ENCODE measurements at regions not wholly inside any gene's neighbourhood (a gene's known extent, or its start where the extent isn't known, plus 50 kb on each side); places are given as distances from the start of the nearest gene placed in this dataset.

DNA sequence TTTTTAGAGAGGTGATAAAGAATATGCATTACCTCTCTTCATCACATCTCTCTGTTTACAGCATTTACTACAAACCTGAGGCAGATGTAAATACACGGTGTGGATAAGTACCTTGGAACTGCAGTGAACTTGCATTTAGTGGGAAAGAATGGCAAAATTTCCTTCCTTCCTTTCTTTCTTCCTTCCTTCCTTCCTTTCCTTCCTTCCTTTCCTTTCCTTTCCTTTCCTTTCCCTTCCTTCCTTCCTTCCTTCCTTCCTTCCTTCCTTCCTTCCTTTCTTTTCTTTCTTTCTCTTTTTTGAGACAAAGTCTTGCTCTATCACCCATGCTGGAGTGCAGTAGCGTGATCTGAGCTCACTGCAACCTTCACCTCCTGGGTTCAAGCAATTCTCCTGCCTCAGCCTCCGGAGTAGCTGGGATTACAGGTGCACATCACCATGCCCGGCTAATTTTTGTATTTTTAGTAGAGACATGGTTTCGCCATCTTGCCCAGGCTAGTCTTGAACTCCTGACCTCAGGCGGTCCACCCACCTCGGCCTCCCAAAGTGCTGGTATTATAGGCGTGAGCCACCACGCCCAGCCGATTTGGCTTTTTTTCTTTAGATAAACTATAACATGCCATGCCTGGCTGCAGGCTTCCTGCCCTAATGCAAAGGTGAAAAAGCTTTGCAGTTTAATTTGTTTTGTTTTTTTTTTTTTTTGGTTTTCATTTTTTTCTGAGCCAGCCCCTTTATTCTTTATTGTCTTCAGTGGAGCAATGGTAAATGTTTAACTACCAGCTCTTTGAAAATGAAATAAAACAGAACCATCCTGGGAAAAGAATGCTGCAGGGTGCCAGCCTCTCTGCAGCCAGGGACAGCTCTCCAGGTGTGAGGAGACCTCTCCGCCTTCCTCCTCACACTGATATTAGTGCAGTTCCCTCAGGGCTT lies 64.2 kb upstream of the NEDD9 start:
- TF ChIP-seq, protein P1, sequence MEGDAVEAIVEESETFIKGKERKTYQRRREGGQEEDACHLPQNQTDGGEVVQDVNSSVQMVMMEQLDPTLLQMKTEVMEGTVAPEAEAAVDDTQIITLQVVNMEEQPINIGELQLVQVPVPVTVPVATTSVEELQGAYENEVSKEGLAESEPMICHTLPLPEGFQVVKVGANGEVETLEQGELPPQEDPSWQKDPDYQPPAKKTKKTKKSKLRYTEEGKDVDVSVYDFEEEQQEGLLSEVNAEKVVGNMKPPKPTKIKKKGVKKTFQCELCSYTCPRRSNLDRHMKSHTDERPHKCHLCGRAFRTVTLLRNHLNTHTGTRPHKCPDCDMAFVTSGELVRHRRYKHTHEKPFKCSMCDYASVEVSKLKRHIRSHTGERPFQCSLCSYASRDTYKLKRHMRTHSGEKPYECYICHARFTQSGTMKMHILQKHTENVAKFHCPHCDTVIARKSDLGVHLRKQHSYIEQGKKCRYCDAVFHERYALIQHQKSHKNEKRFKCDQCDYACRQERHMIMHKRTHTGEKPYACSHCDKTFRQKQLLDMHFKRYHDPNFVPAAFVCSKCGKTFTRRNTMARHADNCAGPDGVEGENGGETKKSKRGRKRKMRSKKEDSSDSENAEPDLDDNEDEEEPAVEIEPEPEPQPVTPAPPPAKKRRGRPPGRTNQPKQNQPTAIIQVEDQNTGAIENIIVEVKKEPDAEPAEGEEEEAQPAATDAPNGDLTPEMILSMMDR (IDR thresholded peaks at IDR 0.05): no peak
- no peak for TF ChIP-seq POLR2A (IDR thresholded peaks at IDR 0.05)
- no peak for TF ChIP-seq EP300 (IDR thresholded peaks at IDR 0.05)
- TF ChIP-seq POLR2AphosphoS5 (IDR thresholded peaks at IDR 0.05): no peak
- Histone ChIP-seq H3K4me1 (no peaks in the 10 kb centered on the region), H3K4me3 (no peak overlapping the region), H3K27ac (no peak overlapping the region), H3K27me3 (no peaks in the 10 kb centered on the region), H3K36me3 (no peaks in the 10 kb centered on the region), H3K9me3 (no peaks in the 10 kb centered on the region)
- WGBS: 82% methylated on average over 11 of the region's 11 CpGs
- DNase-seq (ENCODE audit: low spot score in 2 of 2): no peak

DNA sequence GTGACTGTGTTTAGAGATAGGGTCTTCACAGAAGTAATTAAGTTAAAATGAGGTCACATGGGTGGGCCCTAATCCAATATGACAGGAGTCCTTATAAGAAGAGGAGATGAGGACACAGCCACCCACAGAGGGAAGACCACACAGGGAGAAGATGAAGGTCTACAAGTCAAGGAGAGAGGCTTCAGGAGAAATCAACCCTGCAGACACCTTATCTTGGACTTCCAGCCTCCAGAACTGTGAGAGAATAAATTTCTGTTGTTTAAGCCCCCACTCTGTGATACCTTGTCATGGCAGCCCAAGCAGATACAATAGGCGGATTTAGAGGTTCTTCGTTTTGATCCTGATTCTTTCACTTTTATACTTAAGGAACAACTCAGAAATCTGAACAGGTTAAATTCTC lies 63.5 kb upstream of the NEDD9 start:
- no peaks in the 10 kb centered on the region for H3K9me3 ChIP-seq
- no peaks in the 10 kb centered on the region for H3K27me3 ChIP-seq
- TF ChIP-seq POLR2A (IDR thresholded peaks at IDR 0.05): no peak
- no peak for TF ChIP-seq EP300 (IDR thresholded peaks at IDR 0.05)
- TF ChIP-seq, protein P1 (IDR thresholded peaks at IDR 0.05): no peak
- TF ChIP-seq POLR2AphosphoS5 (IDR thresholded peaks at IDR 0.05): no peak
- H3K27ac ChIP-seq: no peak overlapping the region
- 98% methylated on average over 2 of the region's 2 CpGs for WGBS
- H3K36me3 ChIP-seq: no peaks in the 10 kb centered on the region
- DNase-seq (ENCODE audit: low spot score in 2 of 2): no peak
- H3K4me3 ChIP-seq: no peak overlapping the region
- no peaks in the 10 kb centered on the region for H3K4me1 ChIP-seq

DNA sequence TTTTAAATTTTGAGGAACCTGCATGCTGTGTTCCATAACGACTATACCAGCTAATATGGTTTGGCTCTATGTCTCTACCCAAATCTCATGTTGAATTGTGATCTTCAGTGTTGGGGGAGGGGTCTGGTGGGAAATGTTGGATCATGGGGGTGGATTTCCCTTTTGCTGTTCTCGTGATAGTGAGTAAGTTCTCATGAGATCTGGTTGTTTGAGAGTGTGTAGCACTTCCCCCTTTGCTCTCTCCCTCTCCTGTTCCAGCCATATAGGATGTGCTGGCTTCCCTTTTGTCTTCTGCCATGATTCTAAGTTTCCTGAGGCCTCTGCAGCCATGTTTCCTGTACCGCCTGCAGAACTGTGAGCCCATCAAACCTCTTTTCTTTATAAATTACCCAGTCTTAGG lies 61.8 kb upstream of the NEDD9 start:
- no peak overlapping the region for H3K4me3 ChIP-seq
- H3K36me3 ChIP-seq: no peaks in the 10 kb centered on the region
- DNase-seq (ENCODE audit: low spot score in 2 of 2): no peak
- WGBS: 89% methylated on average over 3 of the region's 3 CpGs
- H3K4me1 ChIP-seq: no peaks in the 10 kb centered on the region
- TF ChIP-seq, protein P1 (IDR thresholded peaks at IDR 0.05): no peak
- TF ChIP-seq POLR2A (IDR thresholded peaks at IDR 0.05): no peak
- TF ChIP-seq EP300 (IDR thresholded peaks at IDR 0.05): no peak
- TF ChIP-seq POLR2AphosphoS5 (IDR thresholded peaks at IDR 0.05): no peak
- H3K9me3 ChIP-seq: no peaks in the 10 kb centered on the region
- H3K27me3 ChIP-seq: no peaks in the 10 kb centered on the region
- no peak overlapping the region for H3K27ac ChIP-seq

DNA sequence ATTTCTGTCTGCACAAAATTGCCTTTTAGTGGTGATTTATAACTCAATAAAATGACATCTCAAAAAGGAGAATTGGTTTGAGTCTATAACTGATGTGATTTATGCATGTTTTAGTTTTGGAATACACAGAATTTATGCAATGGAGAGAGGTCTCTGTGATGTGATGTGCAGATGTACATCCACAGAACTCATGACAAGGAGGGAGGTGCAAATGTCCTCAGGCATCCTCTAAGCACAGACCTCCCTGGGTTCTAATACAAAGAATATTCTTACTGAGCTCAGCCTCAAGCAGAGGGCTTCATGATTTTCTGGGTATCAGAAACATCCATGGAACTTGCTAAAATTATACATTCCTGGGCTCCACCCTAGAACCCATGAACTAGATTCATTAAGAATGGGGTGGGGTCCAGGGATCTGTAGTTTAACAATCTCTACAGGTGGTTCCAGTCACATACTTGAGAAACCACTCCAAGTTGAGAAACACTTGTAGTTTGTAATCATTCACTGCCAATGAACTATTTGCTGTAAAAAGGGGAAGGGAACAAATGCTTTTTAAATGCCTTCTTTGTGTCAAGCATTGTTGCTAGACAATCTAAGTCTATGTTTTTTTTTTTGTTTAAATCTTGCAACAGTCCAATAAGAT lies 60.2 kb upstream of the NEDD9 start:
- Histone ChIP-seq H3K4me3 (no peak overlapping the region), H3K27ac (no peak overlapping the region)

More for the DNA sequence above, 60.2 kb upstream of the NEDD9 start:
- H3K4me1 ChIP-seq: no peaks in the 10 kb centered on the region
- H3K36me3 ChIP-seq: no peaks in the 10 kb centered on the region
- no peaks in the 10 kb centered on the region for H3K27me3 ChIP-seq
- DNase-seq (ENCODE audit: low spot score in 2 of 2): no peak
- TF ChIP-seq, protein P1 (IDR thresholded peaks at IDR 0.05): no peak
- TF ChIP-seq POLR2AphosphoS5 (IDR thresholded peaks at IDR 0.05) (no peak), POLR2A (IDR thresholded peaks at IDR 0.05) (no peak), EP300 (IDR thresholded peaks at IDR 0.05) (no peak)
- H3K9me3 ChIP-seq: no peaks in the 10 kb centered on the region
